PFSK-1 (cell line): ENCODE measurements at regions not wholly inside any gene's neighbourhood (a gene's known extent, or its start where the extent isn't known, plus 50 kb on each side); places are given as distances from the start of the nearest gene placed in this dataset.

Experiments used
- FOXP2 ChIP-seq: optimal IDR thresholded peaks from 2 replicates; pipeline ENCODE3; 2011; ENCODE audit warnings: borderline replicate concordance, control low read depth, inconsistent platforms; ENCODE audit not compliant: insufficient read depth; ENCODE audit errors: extremely low read length, extremely low read depth
- POLR2AphosphoS5 ChIP-seq: IDR thresholded peaks from 2 replicates; pipeline ENCODE4 v1.6.1; 2012; ENCODE audit warnings: low read depth, mild to moderate bottlenecking, control low read depth, low read length, moderate library complexity
- TAF1 ChIP-seq: IDR thresholded peaks from 2 replicates; pipeline ENCODE4 v1.6.1; 2012; ENCODE audit warnings: low read length, control low read depth, borderline replicate concordance; ENCODE audit not compliant: insufficient read depth
- TF ChIP-seq, protein P1 (sequence below), 2 experiments: IDR thresholded peaks; 2 replicates each; pipeline versions ENCODE4 v1.6.1 to v1.8.0; 2011 to 2012; ENCODE audit warnings: low read depth in 2 of 2, low read length in 2 of 2, control low read depth in 1 of 2, inconsistent platforms in 1 of 2, mild to moderate bottlenecking in 1 of 2, moderate library complexity in 1 of 2; ENCODE audit not compliant: insufficient read depth in 1 of 2

DNA sequence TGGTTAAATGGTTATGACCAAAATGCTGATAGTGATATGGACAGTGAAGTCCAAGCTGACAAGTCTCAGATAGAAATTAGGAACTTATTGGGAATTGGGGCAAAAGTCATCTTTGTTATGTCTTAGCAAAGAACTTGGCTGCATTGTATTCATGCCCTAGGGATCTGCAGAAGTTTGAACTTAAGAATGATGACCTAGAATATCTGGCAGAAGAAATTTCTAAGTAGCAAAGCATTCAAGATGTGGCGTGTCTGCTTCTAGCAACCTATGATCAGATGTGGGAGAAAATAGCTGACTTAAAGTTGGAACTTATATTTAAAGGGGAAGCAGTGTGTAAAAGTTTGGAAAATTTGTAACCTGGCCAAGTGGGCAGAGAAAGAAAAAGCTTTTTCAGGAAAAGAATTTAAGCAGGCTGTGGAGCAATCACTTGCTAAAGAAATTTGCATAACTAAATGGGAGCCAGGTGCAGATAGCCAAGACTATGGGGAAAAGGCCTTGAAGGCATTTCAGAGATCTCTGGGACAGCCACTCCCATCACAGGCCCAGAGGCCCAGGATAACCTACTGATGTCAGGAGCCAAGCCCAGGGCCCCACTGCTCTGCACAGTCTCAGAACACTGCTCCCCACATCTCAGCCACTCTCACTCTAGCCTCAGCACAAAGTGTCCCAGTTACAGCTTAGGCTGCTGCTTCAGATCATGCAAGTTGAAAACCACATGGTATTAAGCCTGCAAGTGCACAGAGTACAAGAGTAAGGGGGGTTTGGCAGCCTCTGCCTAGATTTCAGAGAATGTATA is 147.8 kb upstream of the TGFBR2 start:
- TF ChIP-seq TAF1 (no peak), FOXP2 (no peak), POLR2AphosphoS5 (no peak)
- TF ChIP-seq, protein P1, sequence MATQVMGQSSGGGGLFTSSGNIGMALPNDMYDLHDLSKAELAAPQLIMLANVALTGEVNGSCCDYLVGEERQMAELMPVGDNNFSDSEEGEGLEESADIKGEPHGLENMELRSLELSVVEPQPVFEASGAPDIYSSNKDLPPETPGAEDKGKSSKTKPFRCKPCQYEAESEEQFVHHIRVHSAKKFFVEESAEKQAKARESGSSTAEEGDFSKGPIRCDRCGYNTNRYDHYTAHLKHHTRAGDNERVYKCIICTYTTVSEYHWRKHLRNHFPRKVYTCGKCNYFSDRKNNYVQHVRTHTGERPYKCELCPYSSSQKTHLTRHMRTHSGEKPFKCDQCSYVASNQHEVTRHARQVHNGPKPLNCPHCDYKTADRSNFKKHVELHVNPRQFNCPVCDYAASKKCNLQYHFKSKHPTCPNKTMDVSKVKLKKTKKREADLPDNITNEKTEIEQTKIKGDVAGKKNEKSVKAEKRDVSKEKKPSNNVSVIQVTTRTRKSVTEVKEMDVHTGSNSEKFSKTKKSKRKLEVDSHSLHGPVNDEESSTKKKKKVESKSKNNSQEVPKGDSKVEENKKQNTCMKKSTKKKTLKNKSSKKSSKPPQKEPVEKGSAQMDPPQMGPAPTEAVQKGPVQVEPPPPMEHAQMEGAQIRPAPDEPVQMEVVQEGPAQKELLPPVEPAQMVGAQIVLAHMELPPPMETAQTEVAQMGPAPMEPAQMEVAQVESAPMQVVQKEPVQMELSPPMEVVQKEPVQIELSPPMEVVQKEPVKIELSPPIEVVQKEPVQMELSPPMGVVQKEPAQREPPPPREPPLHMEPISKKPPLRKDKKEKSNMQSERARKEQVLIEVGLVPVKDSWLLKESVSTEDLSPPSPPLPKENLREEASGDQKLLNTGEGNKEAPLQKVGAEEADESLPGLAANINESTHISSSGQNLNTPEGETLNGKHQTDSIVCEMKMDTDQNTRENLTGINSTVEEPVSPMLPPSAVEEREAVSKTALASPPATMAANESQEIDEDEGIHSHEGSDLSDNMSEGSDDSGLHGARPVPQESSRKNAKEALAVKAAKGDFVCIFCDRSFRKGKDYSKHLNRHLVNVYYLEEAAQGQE (IDR thresholded peaks at IDR 0.05; ENCODE audit: insufficient read depth in 1 of 2, low read depth in 2 of 2, low read length in 2 of 2), result no peak
